Posterior cingulate gyrus (tissue), 11 donors: ENCODE measurements at regions not wholly inside any gene's neighbourhood (a gene's known extent, or its start where the extent isn't known, plus 50 kb on each side); places are given as distances from the start of the nearest gene placed in this dataset.
"Not testable (repeated sequence)": the region's sequence is repeated elsewhere in the genome, so short reads cannot be mapped to it uniquely, and the experiment has no call there.

Experiments
- DNase-seq, 10 donors: peaks; one replicate each; pipeline versions ENCODE4 v3.0.0 to v3.0.0-alpha.2; 2020 to 2021; ENCODE audit warnings: mixed read lengths in 3 of 10
- intact Hi-C: fragments of 100-400 bp; cut with DNase I; formaldehyde crosslinking; loops from one replicate; pipeline ENCODE4 v1.15.1; 2023

DNA sequence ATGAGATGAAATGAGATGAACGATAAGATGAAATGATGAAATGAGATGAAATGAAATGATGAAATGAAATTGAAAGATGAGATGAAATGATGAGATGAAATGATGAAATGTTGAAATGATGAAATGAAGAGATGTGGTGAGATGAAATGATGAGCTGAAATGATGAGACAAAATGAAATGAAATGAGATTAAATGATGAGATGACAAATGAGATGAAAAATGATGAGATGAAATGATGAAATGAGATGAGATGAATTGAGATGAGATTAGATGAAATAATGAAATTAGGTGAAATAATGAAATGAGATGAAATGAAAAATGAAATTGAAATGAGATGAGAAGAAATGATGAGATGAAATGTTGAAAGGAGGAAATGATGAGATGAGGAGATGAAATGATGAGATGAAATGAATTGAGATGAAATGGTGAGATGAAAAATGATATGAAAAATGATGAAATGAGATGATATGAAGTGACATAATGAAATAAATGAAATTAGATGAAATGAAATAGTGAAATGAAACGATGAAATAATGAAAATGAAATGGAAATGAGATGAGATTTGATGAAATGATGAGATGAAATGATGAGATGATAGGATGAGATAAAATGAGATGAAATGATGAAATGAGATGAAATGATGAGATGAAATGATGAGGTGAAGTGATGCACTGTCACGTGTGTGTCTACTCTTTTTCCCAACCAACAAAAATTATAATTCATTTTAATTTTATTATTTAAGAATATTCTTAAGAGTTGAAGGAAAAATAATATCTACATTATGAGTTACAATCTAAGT is 58.0 kb downstream of the CCT8L2 start:
- intact Hi-C loops = not testable (repeated sequence)

DNA sequence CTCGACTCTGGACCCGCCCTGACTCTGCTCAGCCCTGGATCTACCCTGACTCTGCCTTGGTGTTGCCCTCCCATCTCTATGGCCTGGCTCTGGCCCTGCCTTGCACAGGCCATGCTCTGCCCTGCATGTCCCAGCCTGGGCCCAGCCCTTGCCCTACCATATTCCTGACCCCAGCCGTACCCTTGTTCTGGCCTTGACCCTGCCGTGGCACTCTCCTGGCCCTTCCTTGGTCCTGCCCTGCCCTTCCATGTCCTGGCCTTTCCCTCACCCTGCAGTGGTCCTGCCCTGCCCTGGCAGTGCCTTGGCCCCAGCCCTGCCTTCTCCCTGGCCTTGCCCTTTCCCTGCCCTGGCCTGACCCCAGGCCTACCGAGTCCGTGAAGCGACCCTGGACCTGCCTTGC is 60.9 kb downstream of the CCT8L2 start:
- peak in 1 of 10 donors; percentile 84 for DNase-seq
- intact Hi-C loops = not testable (repeated sequence)

More for the DNA sequence above, 58.0 kb downstream of the CCT8L2 start:
- not testable (repeated sequence) for DNase-seq

GRCh38 chr22:16529331-16529730 is 63.3 kb downstream of the CCT8L2 start:
- DNase-seq = peak in 1 of 10 donors; percentile 76
- intact Hi-C loops = not testable (repeated sequence)

DNA sequence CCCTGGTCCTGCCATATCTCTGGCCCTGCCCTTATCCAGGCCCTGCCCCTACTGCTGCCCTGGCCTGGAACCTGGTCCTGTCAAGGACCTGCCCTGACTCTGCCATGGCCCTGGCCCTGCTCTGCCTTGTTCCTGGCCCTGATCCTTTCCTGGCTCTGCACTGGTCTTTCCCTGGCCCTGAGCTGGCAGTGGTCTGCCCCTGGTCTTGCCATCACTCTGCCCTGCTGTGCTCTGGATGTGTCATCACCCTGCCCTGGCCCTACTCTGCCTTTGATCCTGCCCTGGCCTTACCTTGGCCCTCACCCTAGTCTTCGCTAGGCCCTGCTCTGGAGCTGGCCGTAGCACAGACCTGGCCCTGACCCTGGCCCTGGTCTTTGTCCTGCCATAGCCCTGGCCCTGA is 64.9 kb downstream of the CCT8L2 start:
- DNase-seq = peak in 1 of 10 donors; percentile 59
- intact Hi-C loops = not testable (repeated sequence)

DNA sequence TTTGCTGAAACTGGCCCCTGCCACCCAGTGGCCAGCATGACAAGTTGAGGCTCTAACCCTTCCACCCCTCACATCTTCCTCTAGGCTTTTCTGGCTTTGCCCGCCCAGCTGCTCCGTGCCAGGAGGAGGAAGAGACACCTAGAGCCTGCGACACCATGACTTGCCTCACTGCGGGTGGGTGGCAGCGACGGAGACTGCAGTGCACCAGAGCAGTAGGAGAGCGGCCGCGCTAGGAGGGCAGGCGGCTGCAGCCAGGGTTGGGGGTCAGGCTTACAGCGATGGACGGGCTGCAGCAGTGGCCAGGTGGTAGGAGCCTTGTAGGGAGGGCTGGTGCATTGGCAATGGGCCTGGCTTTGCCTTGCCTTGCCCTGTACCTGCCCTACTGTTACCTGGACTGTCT is 65.7 kb downstream of the CCT8L2 start:
- intact Hi-C loops = not testable (repeated sequence)
- peak in 1 of 10 donors; percentile 66 for DNase-seq
